Neuronal stem cell (in vitro differentiated cells): ENCODE measurements at regions not wholly inside any gene's neighbourhood (a gene's known extent, or its start where the extent isn't known, plus 50 kb on each side); places are given as distances from the start of the nearest gene placed in this dataset.
A peak's percentile ranks its signal among the peaks of the same experiment; 100 is the strongest.

Experiments
- DNase-seq: peaks from one replicate; pipeline ENCODE4 v3.0.0-alpha.2; 2013; ENCODE audit warnings: low spot score
- H2AFZ ChIP-seq: one replicate; pipeline ENCODE4 v1.6.1; 2013; ENCODE audit warnings: mild to moderate bottlenecking, low read length, inconsistent platforms
- H2AK5ac ChIP-seq: 2 replicates; pipeline ENCODE4 v1.6.1; 2013; ENCODE audit warnings: low read depth, mild to moderate bottlenecking, inconsistent platforms, low read length, moderate library complexity, mixed read lengths
- H2BK120ac ChIP-seq: 2 replicates; pipeline ENCODE4 v1.6.1; 2013; ENCODE audit warnings: low read depth, mild to moderate bottlenecking, inconsistent platforms, low read length, moderate library complexity, mixed read lengths
- H2BK12ac ChIP-seq: one replicate; pipeline ENCODE4 v1.6.1; 2013; ENCODE audit warnings: low read length, inconsistent platforms
- H2BK15ac ChIP-seq: 2 replicates; pipeline ENCODE4 v1.6.1; 2013; ENCODE audit warnings: mild to moderate bottlenecking, low read length, inconsistent platforms, mixed read lengths
- H2BK5ac ChIP-seq: one replicate; pipeline ENCODE4 v1.6.1; 2013; ENCODE audit warnings: inconsistent platforms, mild to moderate bottlenecking, low read length, moderate library complexity
- H3K14ac ChIP-seq: one replicate; pipeline ENCODE4 v1.6.1; 2013; ENCODE audit warnings: low read length, inconsistent platforms
- H3K18ac ChIP-seq: 2 replicates; pipeline ENCODE4 v1.6.1; 2013; ENCODE audit warnings: low read length, inconsistent platforms
- H3K23ac ChIP-seq: 2 replicates; pipeline ENCODE4 v1.6.1; 2013; ENCODE audit warnings: low read depth, mild to moderate bottlenecking, mixed read lengths, low read length, inconsistent platforms; ENCODE audit not compliant: poor library complexity
- H3K27ac ChIP-seq: replicated peaks from 3 replicates; pipeline ENCODE4 v1.5.1; 2013; ENCODE audit warnings: low read length, inconsistent platforms
- H3K27me3 ChIP-seq, 3 experiments: 2 replicates each; pipeline ENCODE4 v1.6.1; 2013; ENCODE audit warnings: low read length in 3 of 3, mild to moderate bottlenecking in 2 of 3, inconsistent platforms in 1 of 3, low read depth in 1 of 3, mixed read lengths in 1 of 3, moderate library complexity in 1 of 3; ENCODE audit not compliant: control insufficient read depth in 3 of 3, insufficient read depth in 3 of 3
- H3K36me3 ChIP-seq, 2 donors: replicated peaks in 1 of 2; 2 replicates each; pipeline ENCODE4 v1.6.1; 2013; ENCODE audit warnings: low read length in 2 of 2; ENCODE audit not compliant: control insufficient read depth in 2 of 2, insufficient read depth in 2 of 2
- H3K4ac ChIP-seq: 2 replicates; pipeline ENCODE4 v1.6.1; 2013; ENCODE audit warnings: inconsistent platforms, mild to moderate bottlenecking, low read length, moderate library complexity
- H3K4me1 ChIP-seq, 2 donors: 1 replicate in 1 of 2; 2 replicates in 1 of 2; pipeline ENCODE4 v1.6.1; 2013; ENCODE audit warnings: low read length in 2 of 2, low read depth in 1 of 2; ENCODE audit not compliant: control insufficient read depth in 2 of 2, insufficient read depth in 1 of 2
- H3K4me2 ChIP-seq: one replicate; pipeline ENCODE4 v1.6.1; 2013; ENCODE audit warnings: mild to moderate bottlenecking, low read length, inconsistent platforms; ENCODE audit not compliant: insufficient read depth, poor library complexity, severe bottlenecking
- H3K4me3 ChIP-seq, 2 donors: 2 replicates each; pipeline ENCODE4 v1.5.1; 2013; ENCODE audit warnings: low read length in 2 of 2, mild to moderate bottlenecking in 2 of 2, inconsistent platforms in 1 of 2, moderate library complexity in 1 of 2
- H3K79me1 ChIP-seq: one replicate; pipeline ENCODE4 v1.6.1; 2013; ENCODE audit warnings: low read depth, mild to moderate bottlenecking, inconsistent platforms, low read length, moderate library complexity
- H3K9ac ChIP-seq: one replicate; pipeline ENCODE4 v1.6.1; 2013; ENCODE audit warnings: mild to moderate bottlenecking, low read depth, low read length, inconsistent platforms; ENCODE audit not compliant: poor library complexity
- H3K9me3 ChIP-seq, 2 donors: replicated peaks in 1 of 2; 2 replicates each; pipeline versions ENCODE3 to v1.6.1; 2013; ENCODE audit warnings: low read length in 2 of 2, mild to moderate bottlenecking in 2 of 2, inconsistent platforms in 1 of 2, low read depth in 1 of 2, mixed read lengths in 1 of 2, moderate library complexity in 1 of 2; ENCODE audit not compliant: control insufficient read depth in 2 of 2, insufficient read depth in 1 of 2
- H4K8ac ChIP-seq: one replicate; pipeline ENCODE4 v1.6.1; 2013; ENCODE audit warnings: low read depth, mild to moderate bottlenecking, inconsistent platforms, low read length, moderate library complexity
- H4K91ac ChIP-seq: one replicate; pipeline ENCODE4 v1.6.1; 2013; ENCODE audit warnings: low read length, low read depth, mild to moderate bottlenecking, inconsistent platforms; ENCODE audit not compliant: poor library complexity
- WGBS, 2 donors: extraction: QIAGEN DNeasy Blood & Tissue Kit; methylation state at CpG; one replicate each; pipeline ENCODE4 v1.1.7; 2013; ENCODE audit warnings: missing lambda C conversion rate in 2 of 2, mixed read lengths in 1 of 2; ENCODE audit not compliant: insufficient read length in 2 of 2, insufficient replicate concordance in 1 of 2; ENCODE audit errors: extremely low coverage in 2 of 2; 5-methylcytosine and 5-hydroxymethylcytosine counted together

DNA sequence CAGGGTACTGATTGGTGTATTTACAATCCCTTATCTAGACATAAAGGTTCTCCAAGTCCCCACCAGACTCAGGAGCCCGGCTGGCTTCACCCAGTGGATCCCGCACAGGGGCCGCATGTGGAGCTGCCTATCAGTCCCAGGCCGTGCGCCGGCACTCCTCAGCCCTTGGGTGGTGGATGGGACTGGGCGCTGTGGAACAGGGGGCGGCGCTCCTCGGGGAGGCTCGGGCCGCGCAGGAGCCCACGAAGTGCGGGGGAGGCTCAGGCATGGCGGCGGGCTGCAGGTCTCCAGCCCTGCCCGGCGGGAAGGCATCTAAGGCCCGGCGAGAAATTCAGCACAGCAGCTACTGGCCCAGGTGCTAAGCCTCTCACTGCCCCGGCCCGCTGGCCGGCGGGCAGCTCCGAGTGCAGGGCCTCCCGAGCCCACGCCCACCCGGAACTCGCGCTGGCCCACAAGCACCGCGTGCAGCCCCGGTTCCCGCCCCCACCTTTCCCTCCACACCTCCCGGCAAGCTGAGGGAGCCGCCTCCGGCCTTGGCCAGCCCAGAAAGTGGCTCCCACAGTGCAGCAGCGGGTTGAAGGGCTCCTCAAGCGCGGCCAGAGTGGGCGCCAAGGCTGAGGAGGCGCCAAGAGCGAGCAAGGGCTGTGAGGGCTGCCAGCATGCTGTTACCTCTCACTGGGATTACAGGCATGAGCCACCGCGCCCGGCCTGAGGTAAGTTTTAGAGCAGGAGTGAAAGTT, 60.0 kb upstream of the SCEL start:
- no peak overlapping the region for H3K4me2 ChIP-seq
- H3K4me1 ChIP-seq = peaks cover 0 to 3% of the 10 kb centered on the region in 2 donors
- H4K91ac ChIP-seq = no peak overlapping the region
- H3K18ac ChIP-seq = peak overlapping the region; percentile 76
- H3K79me1 ChIP-seq = no peaks in the 10 kb centered on the region
- H2AFZ ChIP-seq = no peak overlapping the region
- H3K4me3 ChIP-seq = no peak overlapping the region
- H2AK5ac ChIP-seq = peak overlapping the region; percentile 54
- H3K36me3 ChIP-seq = no peaks in the 10 kb centered on the region
- H3K23ac ChIP-seq = no peak overlapping the region
- no peak overlapping the region for H3K14ac ChIP-seq
- no CpG with 5 or more reads among the region's 47 CpGs for WGBS, 2 donors
- no peak overlapping the region for H2BK5ac ChIP-seq
- H3K9ac ChIP-seq = no peak overlapping the region
- no peak overlapping the region for H2BK15ac ChIP-seq
- DNase-seq = no peak
- H3K9me3 ChIP-seq = no peaks in the 10 kb centered on the region
- H3K4ac ChIP-seq = no peak overlapping the region
- no peak overlapping the region for H3K27ac ChIP-seq
- H2BK120ac ChIP-seq = no peak overlapping the region
- H2BK12ac ChIP-seq = no peak overlapping the region
- no peaks in the 10 kb centered on the region for H3K27me3 ChIP-seq
- no peak overlapping the region for H4K8ac ChIP-seq

GRCh38 chr13:77470986-77471385, 64.5 kb upstream of the SCEL start:
- H2AK5ac ChIP-seq = no peak overlapping the region
- H3K79me1 ChIP-seq = no peaks in the 10 kb centered on the region
- H3K14ac ChIP-seq = no peak overlapping the region
- H3K27ac ChIP-seq = no peak overlapping the region
- no CpG with 5 or more reads among the region's 3 CpGs for WGBS, 2 donors
- no peak overlapping the region for H3K4me2 ChIP-seq
- H2AFZ ChIP-seq = no peak overlapping the region
- H2BK15ac ChIP-seq = no peak overlapping the region
- no peak overlapping the region for H3K18ac ChIP-seq
- H3K9me3 ChIP-seq = no peaks in the 10 kb centered on the region
- no peak overlapping the region for H3K4ac ChIP-seq
- no peak overlapping the region for H2BK120ac ChIP-seq
- H4K8ac ChIP-seq = no peak overlapping the region
- no peak for DNase-seq
- no peak overlapping the region for H4K91ac ChIP-seq
- H3K4me1 ChIP-seq = no peaks in the 10 kb centered on the region
- no peak overlapping the region for H3K23ac ChIP-seq
- H3K27me3 ChIP-seq = no peaks in the 10 kb centered on the region
- no peak overlapping the region for H2BK5ac ChIP-seq
- H2BK12ac ChIP-seq = no peak overlapping the region
- no peaks in the 10 kb centered on the region for H3K36me3 ChIP-seq
- H3K9ac ChIP-seq = no peak overlapping the region
- H3K4me3 ChIP-seq = no peak overlapping the region

GRCh38 chr13:77466753-77467422, 68.6 kb upstream of the SCEL start:
- no peak overlapping the region for H3K14ac ChIP-seq
- no peak overlapping the region for H2BK12ac ChIP-seq
- H4K8ac ChIP-seq = no peak overlapping the region
- H2AFZ ChIP-seq = no peak overlapping the region
- no peak overlapping the region for H3K4me3 ChIP-seq
- no peak overlapping the region for H3K4me2 ChIP-seq
- DNase-seq = no peak
- H2AK5ac ChIP-seq = no peak overlapping the region
- H3K9ac ChIP-seq = no peak overlapping the region
- no peak overlapping the region for H3K23ac ChIP-seq
- H3K27ac ChIP-seq = no peak overlapping the region
- no CpG with 5 or more reads among the region's 4 CpGs for WGBS, 2 donors
- H3K9me3 ChIP-seq = no peaks in the 10 kb centered on the region
- H2BK120ac ChIP-seq = no peak overlapping the region
- H3K27me3 ChIP-seq = no peaks in the 10 kb centered on the region
- no peaks in the 10 kb centered on the region for H3K4me1 ChIP-seq
- H3K4ac ChIP-seq = no peak overlapping the region
- H3K18ac ChIP-seq = no peak overlapping the region
- H2BK15ac ChIP-seq = no peak overlapping the region
- no peak overlapping the region for H2BK5ac ChIP-seq
- no peaks in the 10 kb centered on the region for H3K36me3 ChIP-seq
- no peak overlapping the region for H4K91ac ChIP-seq
- H3K79me1 ChIP-seq = no peaks in the 10 kb centered on the region

DNA sequence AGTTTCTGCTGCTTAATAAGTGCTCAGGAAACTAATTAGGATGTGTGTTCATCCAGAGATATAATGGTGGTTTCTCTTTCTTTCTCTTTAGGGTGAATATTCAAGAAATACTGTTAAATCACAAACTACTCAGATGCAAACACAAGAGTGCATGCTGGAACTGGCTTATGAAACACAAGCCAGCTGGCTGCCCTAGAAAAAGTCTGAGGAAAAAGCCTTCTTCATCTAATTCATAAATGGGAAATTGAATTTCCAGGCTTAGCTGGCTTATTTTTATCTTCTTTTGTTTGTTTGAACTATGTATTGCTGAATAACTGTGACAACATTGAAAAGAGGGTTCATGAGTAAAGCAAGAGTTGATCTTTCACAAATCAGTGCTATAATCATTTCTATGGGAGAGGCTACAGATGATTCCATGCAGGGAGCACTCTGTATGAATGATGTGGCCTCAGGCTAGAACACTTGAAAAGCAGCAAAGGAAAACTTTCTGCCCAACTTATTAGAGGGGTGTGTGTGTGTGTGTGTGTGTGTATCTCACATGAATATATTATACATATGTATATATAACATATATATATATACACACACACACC, 69.8 kb upstream of the SCEL start:
- Histone ChIP-seq H3K4me1 (no peaks in the 10 kb centered on the region), H2AK5ac (no peak overlapping the region)
- DNase-seq = no peak

More for the DNA sequence above, 69.8 kb upstream of the SCEL start:
- H2AFZ ChIP-seq = no peak overlapping the region
- H3K18ac ChIP-seq = no peak overlapping the region
- H2BK5ac ChIP-seq = no peak overlapping the region
- no peak overlapping the region for H3K4me3 ChIP-seq
- H3K14ac ChIP-seq = no peak overlapping the region
- H4K8ac ChIP-seq = no peak overlapping the region
- H3K4ac ChIP-seq = no peak overlapping the region
- no peak overlapping the region for H2BK15ac ChIP-seq
- no peak overlapping the region for H3K4me2 ChIP-seq
- H4K91ac ChIP-seq = no peak overlapping the region
- H3K36me3 ChIP-seq = no peaks in the 10 kb centered on the region
- H2BK12ac ChIP-seq = no peak overlapping the region
- no peaks in the 10 kb centered on the region for H3K27me3 ChIP-seq
- no peak overlapping the region for H3K23ac ChIP-seq
- no peak overlapping the region for H3K27ac ChIP-seq
- no peaks in the 10 kb centered on the region for H3K9me3 ChIP-seq
- no peaks in the 10 kb centered on the region for H3K79me1 ChIP-seq
- no peak overlapping the region for H3K9ac ChIP-seq
- no peak overlapping the region for H2BK120ac ChIP-seq
